HL-60 (cell line): ENCODE measurements at regions not wholly inside any gene's neighbourhood (a gene's known extent, or its start where the extent isn't known, plus 50 kb on each side); places are given as distances from the start of the nearest gene placed in this dataset.

Source experiments
- CTCF ChIP-seq: IDR thresholded peaks from one replicate; pipeline ENCODE4 v1.5.1; 2011; ENCODE audit warnings: low read length, control low read depth, inconsistent platforms; ENCODE audit not compliant: insufficient read depth
- GABPA ChIP-seq: IDR thresholded peaks from 2 replicates; pipeline ENCODE4 v1.6.1; 2012; ENCODE audit warnings: low read depth
- POLR2AphosphoS5 ChIP-seq: IDR thresholded peaks from 2 replicates; pipeline ENCODE4 v1.6.1; 2012; ENCODE audit warnings: low read depth
- REST ChIP-seq: IDR thresholded peaks from 2 replicates; pipeline ENCODE4 v1.6.1; 2012; ENCODE audit warnings: low read depth; ENCODE audit not compliant: insufficient replicate concordance

- TF ChIP-seq CTCF (no peak), GABPA (no peak), POLR2AphosphoS5 (no peak), REST (no peak)
These were observed 94.0 kb upstream of the COX7C start for GRCh38 chr5:86523718-86524117.
